ENCODE measurements at regions not wholly inside any gene's neighbourhood (a gene's known extent, or its start where the extent isn't known, plus 50 kb on each side); places are given as distances from the start of the nearest gene placed in this dataset.

- H3K27ac ChIP-seq (ENCODE audit: insufficient read length, low read depth, low read length): no peak overlapping the region
- H3K27ac Mint-ChIP-seq: no peak overlapping the region; a peak in 1 of 7 replicates
- H3T11ph ChIP-seq (ENCODE audit: low read length): no peak overlapping the region
- TF ChIP-seq, protein P1, sequence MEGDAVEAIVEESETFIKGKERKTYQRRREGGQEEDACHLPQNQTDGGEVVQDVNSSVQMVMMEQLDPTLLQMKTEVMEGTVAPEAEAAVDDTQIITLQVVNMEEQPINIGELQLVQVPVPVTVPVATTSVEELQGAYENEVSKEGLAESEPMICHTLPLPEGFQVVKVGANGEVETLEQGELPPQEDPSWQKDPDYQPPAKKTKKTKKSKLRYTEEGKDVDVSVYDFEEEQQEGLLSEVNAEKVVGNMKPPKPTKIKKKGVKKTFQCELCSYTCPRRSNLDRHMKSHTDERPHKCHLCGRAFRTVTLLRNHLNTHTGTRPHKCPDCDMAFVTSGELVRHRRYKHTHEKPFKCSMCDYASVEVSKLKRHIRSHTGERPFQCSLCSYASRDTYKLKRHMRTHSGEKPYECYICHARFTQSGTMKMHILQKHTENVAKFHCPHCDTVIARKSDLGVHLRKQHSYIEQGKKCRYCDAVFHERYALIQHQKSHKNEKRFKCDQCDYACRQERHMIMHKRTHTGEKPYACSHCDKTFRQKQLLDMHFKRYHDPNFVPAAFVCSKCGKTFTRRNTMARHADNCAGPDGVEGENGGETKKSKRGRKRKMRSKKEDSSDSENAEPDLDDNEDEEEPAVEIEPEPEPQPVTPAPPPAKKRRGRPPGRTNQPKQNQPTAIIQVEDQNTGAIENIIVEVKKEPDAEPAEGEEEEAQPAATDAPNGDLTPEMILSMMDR (conservative IDR thresholded peaks at IDR 0.05): no peak
- no peak overlapping the region for H3K23ac ChIP-seq (ENCODE audit: insufficient read length, low read depth, low read length)
- no peak overlapping the region for H3K4me2 ChIP-seq (ENCODE audit: insufficient read depth, insufficient read length, low read length)
- H2BK5ac ChIP-seq (ENCODE audit: insufficient read length, low read length): no peak overlapping the region
- no peak overlapping the region for H2BK120ac ChIP-seq (ENCODE audit: low read depth, low read length, poor library complexity, severe bottlenecking)
- H3K4ac ChIP-seq (ENCODE audit: low read depth, low read length): no peak overlapping the region
- H3K14ac ChIP-seq (ENCODE audit: insufficient read depth, low read length): no peak overlapping the region
- H2BK12ac ChIP-seq (ENCODE audit: insufficient read length, low read depth, low read length): no peak overlapping the region
- H3K9me3 Mint-ChIP-seq: peaks cover 8 to 9% of the 10 kb centered on the region in 2 experiments
- H2BK15ac ChIP-seq (ENCODE audit: low read depth, low read length): no peak overlapping the region
- no peaks in the 10 kb centered on the region for H3K79me1 ChIP-seq (ENCODE audit: insufficient read depth, low read depth, low read length, poor library complexity, severe bottlenecking)
- H3K27me3 Mint-ChIP-seq (ENCODE audit: low read depth): peaks cover 2% of the 10 kb centered on the region; the same call in 1 of the 2 replicates
- no peak overlapping the region for H2BK20ac ChIP-seq (ENCODE audit: low read depth, low read length, poor library complexity, severe bottlenecking)
- H3K18ac ChIP-seq (ENCODE audit: insufficient read length, low read depth, low read length): no peak overlapping the region
- H3K4me1 Mint-ChIP-seq: peaks cover 40 to 45% of the 10 kb centered on the region in 2 experiments
- no peaks in the 10 kb centered on the region for H3K27me3 ChIP-seq (ENCODE audit: insufficient read depth, low read length)
- no peaks in the 10 kb centered on the region for H3K23me2 ChIP-seq (ENCODE audit: insufficient read length, low read depth, low read length, poor library complexity, severe bottlenecking)
- peaks cover 4 to 8% (median 6%) of the 10 kb centered on the region in 3 experiments for H3K36me3 Mint-ChIP-seq (ENCODE audit: insufficient read depth in 1 of 3, low read depth in 3 of 3)
- no peak overlapping the region for H2AK5ac ChIP-seq (ENCODE audit: insufficient read length, low read length)
- no peak overlapping the region for H4K5ac ChIP-seq (ENCODE audit: insufficient read length, low read depth, low read length)
- H3K56ac ChIP-seq (ENCODE audit: insufficient read length, low read depth, low read length): no peak overlapping the region
- no peak overlapping the region for H4K8ac ChIP-seq (replicated peaks; ENCODE audit: insufficient read length, low read depth, low read length)
- no peaks in the 10 kb centered on the region for H3K79me2 ChIP-seq (ENCODE audit: insufficient read depth, low read length)
- peaks cover 15% of the 10 kb centered on the region; the same call in 1 of the 2 replicates for H3K4me1 ChIP-seq (ENCODE audit: insufficient read depth, low read length)
- no peaks in the 10 kb centered on the region for H3K9me3 ChIP-seq (ENCODE audit: control insufficient read depth, low read depth, low read length)
- WGBS (ENCODE audit: extremely low coverage, insufficient read length, low lambda C conversion rate): no CpG with 5 or more reads among the region's 1 CpG
- H3K9ac ChIP-seq (ENCODE audit: extremely low read depth, insufficient read length, low read length): no peak overlapping the region
- no peak overlapping the region for H2AFZ ChIP-seq (ENCODE audit: low read length)
- no peak for DNase-seq
- no peak overlapping the region for H3K4me3 Mint-ChIP-seq
- H4K91ac ChIP-seq (ENCODE audit: insufficient read length, low read depth, low read length): no peak overlapping the region
- no peaks in the 10 kb centered on the region for H4K20me1 ChIP-seq (ENCODE audit: control insufficient read depth, insufficient read depth, insufficient read length)
These were observed 321.2 kb downstream of the ZNF621 start for GRCh38 chr3:40845916-40846315.

All from H9 (cell line).